ENCODE measurements at regions not wholly inside any gene's neighbourhood (a gene's known extent, or its start where the extent isn't known, plus 50 kb on each side); places are given as distances from the start of the nearest gene placed in this dataset.

DNA sequence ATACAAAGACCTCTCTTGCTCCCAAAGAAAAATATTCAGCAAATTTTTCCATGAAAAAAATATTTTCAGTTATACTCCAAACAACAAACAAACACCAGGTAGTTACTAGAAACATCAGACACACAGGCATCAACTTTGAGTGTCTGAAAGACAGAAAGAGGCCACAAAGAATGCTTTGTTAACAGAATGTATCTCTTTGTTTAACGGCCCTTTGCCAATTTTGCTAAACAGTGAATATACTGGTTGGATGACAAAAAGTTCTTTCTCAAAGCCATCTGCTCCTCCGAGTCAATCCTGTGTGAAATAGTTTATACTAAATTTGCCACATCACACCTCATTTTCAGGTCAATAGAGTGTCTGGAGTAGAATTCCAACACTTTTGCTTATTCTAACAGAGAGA lies 216.7 kb upstream of the PHF14 start:
- TF ChIP-seq, protein P1, sequence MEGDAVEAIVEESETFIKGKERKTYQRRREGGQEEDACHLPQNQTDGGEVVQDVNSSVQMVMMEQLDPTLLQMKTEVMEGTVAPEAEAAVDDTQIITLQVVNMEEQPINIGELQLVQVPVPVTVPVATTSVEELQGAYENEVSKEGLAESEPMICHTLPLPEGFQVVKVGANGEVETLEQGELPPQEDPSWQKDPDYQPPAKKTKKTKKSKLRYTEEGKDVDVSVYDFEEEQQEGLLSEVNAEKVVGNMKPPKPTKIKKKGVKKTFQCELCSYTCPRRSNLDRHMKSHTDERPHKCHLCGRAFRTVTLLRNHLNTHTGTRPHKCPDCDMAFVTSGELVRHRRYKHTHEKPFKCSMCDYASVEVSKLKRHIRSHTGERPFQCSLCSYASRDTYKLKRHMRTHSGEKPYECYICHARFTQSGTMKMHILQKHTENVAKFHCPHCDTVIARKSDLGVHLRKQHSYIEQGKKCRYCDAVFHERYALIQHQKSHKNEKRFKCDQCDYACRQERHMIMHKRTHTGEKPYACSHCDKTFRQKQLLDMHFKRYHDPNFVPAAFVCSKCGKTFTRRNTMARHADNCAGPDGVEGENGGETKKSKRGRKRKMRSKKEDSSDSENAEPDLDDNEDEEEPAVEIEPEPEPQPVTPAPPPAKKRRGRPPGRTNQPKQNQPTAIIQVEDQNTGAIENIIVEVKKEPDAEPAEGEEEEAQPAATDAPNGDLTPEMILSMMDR (IDR thresholded peaks at IDR 0.05) = no peak
- no peak for TF ChIP-seq POLR2A (IDR thresholded peaks at IDR 0.05)
- no peak for TF ChIP-seq POLR2AphosphoS5 (IDR thresholded peaks at IDR 0.05)
